Karpas-422 (cell line): ENCODE measurements at regions not wholly inside any gene's neighbourhood (a gene's known extent, or its start where the extent isn't known, plus 50 kb on each side); places are given as distances from the start of the nearest gene placed in this dataset.
"Not testable (repeated sequence)": the region's sequence is repeated elsewhere in the genome, so short reads cannot be mapped to it uniquely, and the experiment has no call there.

Experiments used
- DNase-seq: peaks from one replicate; pipeline ENCODE4 v3.0.0-alpha.2; 2015
- H2AFZ ChIP-seq: fragments of 200-600 bp; sonication (generic); 2 replicates; pipeline ENCODE4 v1.6.1; 2014; ENCODE audit warnings: antibody characterized with exemption, low read length, mixed read lengths
- H3K27ac ChIP-seq: fragments of 200-600 bp; sonication (generic); 2 replicates; pipeline ENCODE4 v1.5.1; 2014; ENCODE audit warnings: mild to moderate bottlenecking, low read length, moderate library complexity
- H3K27me3 ChIP-seq: fragments of 200-600 bp; sonication (generic); 2 replicates; pipeline ENCODE4 v1.6.1; 2014; ENCODE audit warnings: low read length, mixed read lengths
- H3K36me3 ChIP-seq: fragments of 200-600 bp; sonication (generic); 2 replicates; pipeline ENCODE4 v1.6.1; 2014; ENCODE audit warnings: low read length, mixed read lengths; ENCODE audit not compliant: insufficient read depth
- H3K4me1 ChIP-seq: fragments of 200-600 bp; sonication (generic); 2 replicates; pipeline ENCODE4 v1.6.1; 2014; ENCODE audit warnings: mild to moderate bottlenecking, low read length, mixed read lengths
- H3K4me2 ChIP-seq: fragments of 200-600 bp; sonication (generic); 2 replicates; pipeline ENCODE4 v1.6.1; 2014; ENCODE audit warnings: low read length, low read depth, mild to moderate bottlenecking; ENCODE audit not compliant: poor library complexity, severe bottlenecking
- H3K4me3 ChIP-seq: fragments of 200-600 bp; sonication (generic); 2 replicates; pipeline ENCODE4 v1.5.1; 2014; ENCODE audit warnings: mild to moderate bottlenecking, antibody characterized with exemption, low read length, mixed read lengths
- H3K79me2 ChIP-seq: fragments of 200-600 bp; sonication (generic); 2 replicates; pipeline ENCODE4 v1.6.1; 2014; ENCODE audit warnings: mild to moderate bottlenecking, low read length, mixed read lengths
- H3K9ac ChIP-seq: fragments of 200-600 bp; sonication (generic); 2 replicates; pipeline ENCODE4 v1.6.0; 2014; ENCODE audit warnings: low read length
- H3K9me2 ChIP-seq: fragments of 200-600 bp; sonication (generic), shearing (Covaris generic); replicated peaks from 2 replicates; pipeline ENCODE4 v1.6.0; 2014; ENCODE audit warnings: mild to moderate bottlenecking, low read length, moderate library complexity; ENCODE audit not compliant: insufficient read depth
- H3K9me3 ChIP-seq: fragments of 300-700, 200-600 bp; sonication (generic); 2 replicates; pipeline ENCODE4 v1.6.1; 2014; ENCODE audit warnings: low read length, mixed read lengths
- H4K20me1 ChIP-seq: fragments of 200-600 bp; sonication (generic); 2 replicates; pipeline ENCODE4 v1.6.1; 2014; ENCODE audit warnings: mild to moderate bottlenecking, antibody characterized with exemption, low read length, low read depth; ENCODE audit not compliant: insufficient read depth

DNA sequence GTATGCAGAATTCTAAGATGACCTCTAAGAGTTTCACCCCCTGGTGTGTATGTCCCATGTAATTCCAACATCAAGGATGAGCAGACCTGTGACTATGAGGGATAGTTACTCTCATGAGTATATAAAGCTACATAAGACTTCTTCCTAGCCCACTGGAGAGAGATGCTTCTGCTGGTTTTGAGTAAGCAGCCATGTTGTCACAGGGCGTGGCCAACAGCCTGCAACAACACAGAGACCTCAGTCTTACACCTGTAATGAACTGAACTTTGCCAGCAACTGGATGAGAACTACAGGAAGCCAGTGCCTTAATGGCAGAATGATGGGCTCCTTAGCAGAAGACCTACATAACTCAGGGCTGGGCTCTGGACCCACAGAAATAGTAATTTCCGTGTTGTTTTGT lies 120.9 kb downstream of the GOLGA6L6 start:
- H2AFZ ChIP-seq, H4K20me1 ChIP-seq, H3K36me3 ChIP-seq, H3K9ac ChIP-seq, H3K4me1 ChIP-seq, H3K27ac ChIP-seq, DNase-seq, H3K4me2 ChIP-seq, H3K4me3 ChIP-seq, H3K79me2 ChIP-seq, H3K27me3 ChIP-seq, H3K9me2 ChIP-seq, H3K9me3 ChIP-seq: not testable (repeated sequence)

DNA sequence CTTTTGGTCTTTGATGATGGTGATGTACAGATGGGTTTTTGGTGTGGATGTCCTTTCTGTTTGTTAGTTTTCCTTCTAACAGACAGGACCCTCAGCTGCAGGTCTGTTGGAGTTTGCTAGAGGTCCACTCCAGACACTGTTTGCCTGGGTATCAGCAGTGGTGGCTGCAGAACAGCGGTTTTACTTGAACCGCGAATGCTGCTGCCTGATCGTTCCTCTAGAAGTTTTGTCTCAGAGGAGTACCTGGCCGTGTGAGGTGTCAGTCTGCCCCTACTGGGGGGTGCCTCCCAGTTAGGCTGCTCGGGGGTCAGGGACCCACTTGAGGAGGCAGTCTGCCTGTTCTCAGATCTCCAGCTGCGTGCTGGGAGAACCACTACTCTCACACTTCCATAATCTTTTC lies 125.0 kb downstream of the GOLGA6L6 start:
- H3K9me3 ChIP-seq, H3K27me3 ChIP-seq: not testable (repeated sequence)

DNA sequence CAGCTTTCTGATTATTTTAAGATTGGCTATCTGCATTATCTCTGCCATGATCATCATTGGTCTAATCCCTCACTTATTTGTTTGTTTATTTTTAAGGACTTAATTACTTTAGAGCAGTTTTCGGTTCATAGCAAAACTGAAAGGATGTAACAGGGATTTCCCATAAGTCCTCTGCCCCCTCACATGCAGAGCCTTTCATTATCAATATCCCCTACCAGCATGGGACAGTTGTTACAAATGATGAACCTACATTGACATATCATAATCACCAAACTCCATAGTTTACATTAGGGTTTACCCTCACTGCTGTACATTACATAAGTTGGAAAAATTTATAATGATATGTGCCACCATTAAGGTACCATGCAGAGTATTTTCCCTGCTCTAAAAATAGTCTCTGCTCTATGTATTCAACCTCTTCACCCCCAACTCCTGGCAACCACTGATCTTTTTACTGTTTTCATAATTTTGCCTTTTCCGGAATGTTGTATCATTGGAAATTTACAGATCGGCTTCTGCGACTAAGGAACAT lies 131.9 kb downstream of the GOLGA6L6 start:
- not testable (repeated sequence) for H2AFZ ChIP-seq, H3K36me3 ChIP-seq, H3K4me3 ChIP-seq, H3K9me2 ChIP-seq, H3K27ac ChIP-seq, H3K4me1 ChIP-seq, H3K9ac ChIP-seq, H3K4me2 ChIP-seq, H3K79me2 ChIP-seq, H3K9me3 ChIP-seq, DNase-seq, H3K27me3 ChIP-seq, H4K20me1 ChIP-seq

More for the DNA sequence above, 125.0 kb downstream of the GOLGA6L6 start:
- not testable (repeated sequence) for H2AFZ ChIP-seq, H3K27ac ChIP-seq, H3K4me2 ChIP-seq, H3K9ac ChIP-seq, H4K20me1 ChIP-seq, DNase-seq, H3K79me2 ChIP-seq, H3K4me1 ChIP-seq, H3K9me2 ChIP-seq, H3K4me3 ChIP-seq, H3K36me3 ChIP-seq

DNA sequence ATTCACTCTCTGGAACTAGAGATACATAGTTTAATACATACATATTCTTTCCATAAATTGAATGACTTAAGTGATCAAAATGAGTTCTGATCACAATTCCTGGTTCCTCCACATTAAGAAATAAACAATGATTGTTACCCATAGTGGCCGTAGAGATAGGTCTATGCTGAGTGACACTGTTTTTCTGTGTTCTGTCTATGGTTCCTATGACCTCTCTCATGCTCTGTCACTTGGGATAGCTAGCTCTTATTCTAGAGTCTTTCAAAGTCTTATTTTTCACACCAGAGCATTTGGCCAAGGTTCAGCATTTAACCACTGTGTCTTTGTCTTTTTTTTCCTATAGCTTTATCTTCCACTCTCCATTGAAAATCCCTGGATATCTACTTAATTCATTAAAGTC lies 132.4 kb downstream of the GOLGA6L6 start:
- H3K4me1 ChIP-seq = no peaks in the 10 kb centered on the region
- H4K20me1 ChIP-seq = no peaks in the 10 kb centered on the region
- H3K36me3 ChIP-seq = no peaks in the 10 kb centered on the region
- H3K27me3 ChIP-seq = no peaks in the 10 kb centered on the region
- H3K9me3 ChIP-seq = peaks cover 8% of the 10 kb centered on the region; the same call in 1 of the 2 replicates
- DNase-seq = no peak
- no peak overlapping the region for H3K4me3 ChIP-seq
- no peak overlapping the region for H3K4me2 ChIP-seq
- no peaks in the 10 kb centered on the region for H3K9me2 ChIP-seq
- no peak overlapping the region for H3K27ac ChIP-seq
- no peak overlapping the region for H2AFZ ChIP-seq
- no peak overlapping the region for H3K9ac ChIP-seq
- H3K79me2 ChIP-seq = no peaks in the 10 kb centered on the region

DNA sequence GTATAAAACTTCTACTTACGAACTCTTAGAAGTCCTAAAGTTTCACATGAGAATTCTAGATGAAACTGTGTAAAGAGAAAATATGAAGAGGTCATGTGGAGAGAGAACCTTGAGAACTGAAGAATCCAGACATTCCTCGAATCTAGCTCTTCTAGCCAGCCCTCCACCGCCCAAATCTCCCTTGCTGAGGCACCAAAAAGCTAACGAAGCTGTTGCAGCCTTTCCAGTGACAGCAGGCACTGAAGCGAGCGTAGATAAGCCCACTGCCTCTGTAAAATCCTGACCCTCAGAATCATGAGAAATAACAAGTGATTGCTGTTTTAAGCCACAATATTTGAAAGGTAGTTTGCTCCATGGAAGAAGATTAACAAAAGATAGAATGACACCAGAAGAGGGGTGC lies 134.0 kb downstream of the GOLGA6L6 start:
- no peaks in the 10 kb centered on the region for H3K9me2 ChIP-seq
- H4K20me1 ChIP-seq = no peaks in the 10 kb centered on the region
- no peak overlapping the region for H3K9ac ChIP-seq
- no peak overlapping the region for H3K4me2 ChIP-seq
- DNase-seq = no peak
- H3K4me1 ChIP-seq = no peaks in the 10 kb centered on the region
- H3K27me3 ChIP-seq = no peaks in the 10 kb centered on the region
- no peak overlapping the region for H3K27ac ChIP-seq
- H3K36me3 ChIP-seq = no peaks in the 10 kb centered on the region
- H3K4me3 ChIP-seq = no peak overlapping the region
- no peaks in the 10 kb centered on the region for H3K79me2 ChIP-seq
- peaks cover 8% of the 10 kb centered on the region; the same call in 1 of the 2 replicates for H3K9me3 ChIP-seq
- H2AFZ ChIP-seq = no peak overlapping the region

DNA sequence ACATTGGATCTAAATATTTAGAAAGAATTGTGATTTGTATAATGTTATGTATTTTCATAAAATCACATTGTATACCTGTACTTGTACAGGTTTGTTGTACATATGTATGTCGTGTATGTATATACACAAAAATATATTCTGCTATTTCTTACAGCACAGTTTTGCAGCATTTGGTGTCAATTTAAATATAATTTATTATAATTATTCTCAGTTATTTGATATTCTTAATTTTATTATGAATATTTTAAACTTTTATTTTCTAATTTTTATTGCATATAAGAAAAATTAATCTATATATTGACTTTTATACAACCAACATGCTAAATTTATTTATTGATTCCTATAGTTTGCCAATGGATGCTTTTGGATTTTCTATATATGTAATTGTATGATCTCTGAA lies 137.0 kb downstream of the GOLGA6L6 start:
- not testable (repeated sequence) for H3K79me2 ChIP-seq, H3K27me3 ChIP-seq, H3K4me1 ChIP-seq, H3K27ac ChIP-seq, H2AFZ ChIP-seq, H3K4me2 ChIP-seq, H3K36me3 ChIP-seq, H3K9me2 ChIP-seq, H3K9ac ChIP-seq, DNase-seq, H3K4me3 ChIP-seq, H3K9me3 ChIP-seq, H4K20me1 ChIP-seq

DNA sequence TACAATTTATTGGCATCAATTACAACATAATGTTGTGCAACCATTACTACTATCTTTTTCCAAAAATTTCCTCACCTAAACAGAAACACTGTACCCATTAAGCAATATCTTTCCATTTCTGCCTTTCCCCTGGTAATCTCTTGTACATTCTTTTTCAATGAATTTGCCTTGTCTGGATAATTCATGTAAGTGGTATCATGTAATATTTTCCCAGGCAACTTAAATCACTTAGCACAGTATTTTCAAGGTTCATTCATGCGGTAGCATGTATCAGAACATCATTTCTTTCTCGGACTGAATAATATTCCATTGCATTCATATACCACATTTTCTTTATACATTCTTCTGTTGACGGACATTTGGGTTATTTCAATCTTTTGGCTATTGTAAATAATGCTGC lies 139.0 kb downstream of the GOLGA6L6 start:
- H2AFZ ChIP-seq, H3K79me2 ChIP-seq, H3K27ac ChIP-seq, DNase-seq, H3K9me2 ChIP-seq, H3K4me3 ChIP-seq, H3K27me3 ChIP-seq, H3K4me1 ChIP-seq, H4K20me1 ChIP-seq, H3K4me2 ChIP-seq, H3K9me3 ChIP-seq, H3K9ac ChIP-seq, H3K36me3 ChIP-seq: not testable (repeated sequence)

DNA sequence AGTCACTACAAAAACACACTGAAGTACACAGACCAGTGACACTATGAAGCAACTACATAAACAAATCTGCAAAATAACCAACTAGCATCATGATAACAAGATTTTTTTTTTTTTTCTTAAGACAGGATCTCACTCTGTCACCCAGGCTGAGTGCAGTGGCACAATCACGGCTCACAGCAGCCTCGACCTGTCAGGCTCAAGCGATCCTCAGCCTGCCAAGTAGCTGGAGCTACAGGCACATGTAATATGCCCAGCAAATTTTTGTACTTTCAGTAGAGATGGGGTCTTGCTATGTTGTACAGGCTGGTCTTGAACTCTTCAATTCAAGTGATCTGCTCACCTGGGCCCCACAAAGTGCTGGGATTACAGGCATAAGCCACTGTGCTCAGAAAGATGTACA lies 140.5 kb downstream of the GOLGA6L6 start:
- not testable (repeated sequence) for H2AFZ ChIP-seq, H3K4me3 ChIP-seq, H3K4me2 ChIP-seq, H3K9me2 ChIP-seq, H3K36me3 ChIP-seq, H3K9me3 ChIP-seq, H4K20me1 ChIP-seq, H3K27ac ChIP-seq, H3K9ac ChIP-seq, H3K27me3 ChIP-seq, H3K4me1 ChIP-seq, H3K79me2 ChIP-seq, DNase-seq

DNA sequence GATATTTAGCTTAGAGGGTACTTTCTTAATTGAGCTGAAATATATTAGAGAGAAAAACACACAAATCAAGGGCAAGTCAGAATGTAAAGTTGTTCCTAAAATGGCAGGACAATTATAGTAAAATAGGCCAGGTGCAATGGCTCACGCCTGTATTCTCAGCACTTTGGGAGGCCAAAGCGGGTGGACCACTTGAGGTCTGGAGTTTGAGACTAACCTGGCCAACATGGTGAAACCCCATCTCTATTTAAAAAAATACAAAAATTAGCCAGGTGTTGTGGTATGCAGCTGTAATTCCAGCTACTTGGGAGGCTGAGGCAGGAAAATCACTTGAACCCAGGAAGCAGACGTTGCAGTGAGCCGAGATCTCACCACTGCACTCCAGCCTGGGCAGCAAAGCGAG lies 142.9 kb downstream of the GOLGA6L6 start:
- not testable (repeated sequence) for H3K27ac ChIP-seq, H3K9me2 ChIP-seq, H2AFZ ChIP-seq, H3K9ac ChIP-seq, DNase-seq, H3K36me3 ChIP-seq, H3K4me3 ChIP-seq, H3K4me2 ChIP-seq, H4K20me1 ChIP-seq, H3K4me1 ChIP-seq, H3K27me3 ChIP-seq, H3K79me2 ChIP-seq
- H3K9me3 ChIP-seq = peaks cover 12% of the 10 kb centered on the region; the same call in 1 of the 2 replicates
